Stomach (tissue), 8 donors: ENCODE measurements at regions not wholly inside any gene's neighbourhood (a gene's known extent, or its start where the extent isn't known, plus 50 kb on each side); places are given as distances from the start of the nearest gene placed in this dataset.

Experiments used
- DNase-seq, 2 donors: peaks; one replicate each; pipeline versions ENCODE4 v3.0.0 to v3.0.0-alpha.2; 2013 to 2019
- H3K27ac ChIP-seq, 5 donors: fragments of 200-600 bp in 4 of 5; sonication (generic) in 4 of 5; one replicate each; pipeline ENCODE4 v1.5.1; 2013 to 2019; ENCODE audit warnings: mild to moderate bottlenecking in 1 of 5, moderate library complexity in 1 of 5
- H3K27me3 ChIP-seq, 3 donors: fragments of 200-600 bp; sonication (generic); one replicate each; pipeline ENCODE4 v1.5.1; 2017 to 2019; ENCODE audit warnings: mixed run types in 1 of 3
- H3K36me3 ChIP-seq, 4 donors: fragments of 200-600 bp; sonication (generic); 1 replicate in 3 of 4; 2 replicates in 1 of 4; pipeline ENCODE4 v1.5.1; 2016 to 2019
- H3K4me1 ChIP-seq, 4 donors: fragments of 200-600 bp; sonication (generic); one replicate each; pipeline ENCODE4 v1.5.1; 2016 to 2019
- H3K4me3 ChIP-seq, 4 donors: fragments of 200-600 bp; sonication (generic) in 3 of 4; one replicate each; pipeline ENCODE4 v1.5.1; 2016 to 2019; ENCODE audit warnings: mild to moderate bottlenecking in 1 of 4
- H3K9me3 ChIP-seq, 4 donors: fragments of 200-600 bp; sonication (generic); one replicate each; pipeline ENCODE4 v1.5.1; 2016 to 2019
- CTCF ChIP-seq, 7 experiments: fragments of 450-650 bp in 4 of 7; fragments of 200-600 bp in 3 of 7; sonication (generic) in 3 of 7; IDR thresholded peaks; one replicate each; pipeline ENCODE4 v1.5.1; 2016 to 2019; ENCODE audit warnings: antibody characterized with exemption in 7 of 7, control low read depth in 2 of 7, mild to moderate bottlenecking in 1 of 7
- EP300 ChIP-seq: sonication (generic); formaldehyde crosslinking; IDR thresholded peaks from one replicate; pipeline ENCODE4 v1.6.1; 2017; ENCODE audit warnings: antibody characterized with exemption
- POLR2A ChIP-seq, 4 donors: fragments of 450-650 bp; IDR thresholded peaks; one replicate each; pipeline ENCODE4 v1.6.1; 2016; ENCODE audit warnings: antibody characterized with exemption in 4 of 4, control low read depth in 2 of 4, mild to moderate bottlenecking in 1 of 4, moderate library complexity in 1 of 4
- POLR2AphosphoS5 ChIP-seq, 3 donors: sonication (generic); formaldehyde crosslinking; IDR thresholded peaks; one replicate each; pipeline ENCODE4 v1.6.1; 2016; ENCODE audit warnings: antibody characterized with exemption in 3 of 3
- WGBS, 5 donors: extraction: QIAGEN DNeasy Blood & Tissue Kit in 3 of 5; methylation state at CpG; one replicate each; pipeline versions ENCODE4 v1.1.5 to v1.1.7; 2013 to 2018; 5-methylcytosine and 5-hydroxymethylcytosine counted together
- intact Hi-C: fragments of 100-400 bp; cut with DNase I; formaldehyde crosslinking; loops from one replicate; pipeline ENCODE4 v1.15.1; 2023; ENCODE audit warnings: low total_unique reads
- donor health status: healthy with polysubstance abuse.
- donor health status: Bipolar disorder and iron deficiency.
- donor health status: healthy.

DNA sequence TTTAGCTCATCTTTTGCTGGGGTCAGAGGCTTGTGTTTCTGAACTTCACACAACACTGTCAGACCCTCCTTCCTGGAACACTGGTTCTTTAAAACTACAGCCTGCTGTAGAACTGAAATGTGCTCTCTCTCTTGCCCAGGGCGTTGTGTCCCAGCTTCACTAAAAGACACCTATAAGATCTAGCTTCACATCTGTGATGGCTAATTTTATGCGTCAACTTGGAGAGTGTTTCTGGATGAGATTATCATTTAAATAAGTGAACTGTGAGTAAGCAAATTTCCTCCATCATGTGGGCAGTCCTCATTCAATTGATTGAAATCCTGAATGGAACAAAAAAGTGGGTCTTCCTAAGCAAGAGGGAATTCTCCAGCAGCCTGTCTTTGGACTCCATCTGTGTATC is 140.3 kb downstream of the OSR1 start:
- H3K27ac ChIP-seq, result no peak overlapping the region
- H3K4me1 ChIP-seq, result peaks cover 0 to 8% (median 0%) of the 10 kb centered on the region in 4 donors
- no peak for TF ChIP-seq POLR2A (IDR thresholded peaks at IDR 0.05)
- TF ChIP-seq POLR2AphosphoS5 (IDR thresholded peaks at IDR 0.05), result no peak
- TF ChIP-seq EP300, result no peak
- no peak for TF ChIP-seq CTCF (IDR thresholded peaks at IDR 0.05)
- H3K36me3 ChIP-seq, result no peaks in the 10 kb centered on the region
- H3K9me3 ChIP-seq, result no peaks in the 10 kb centered on the region
- no peak overlapping the region for H3K4me3 ChIP-seq
- no peak for DNase-seq
- 78 to 89% (median 87%) methylated on average over 2 of the region's 2 CpGs for WGBS, 5 donors
- H3K27me3 ChIP-seq, result no peaks in the 10 kb centered on the region
- intact Hi-C loops, result no loop called here

DNA sequence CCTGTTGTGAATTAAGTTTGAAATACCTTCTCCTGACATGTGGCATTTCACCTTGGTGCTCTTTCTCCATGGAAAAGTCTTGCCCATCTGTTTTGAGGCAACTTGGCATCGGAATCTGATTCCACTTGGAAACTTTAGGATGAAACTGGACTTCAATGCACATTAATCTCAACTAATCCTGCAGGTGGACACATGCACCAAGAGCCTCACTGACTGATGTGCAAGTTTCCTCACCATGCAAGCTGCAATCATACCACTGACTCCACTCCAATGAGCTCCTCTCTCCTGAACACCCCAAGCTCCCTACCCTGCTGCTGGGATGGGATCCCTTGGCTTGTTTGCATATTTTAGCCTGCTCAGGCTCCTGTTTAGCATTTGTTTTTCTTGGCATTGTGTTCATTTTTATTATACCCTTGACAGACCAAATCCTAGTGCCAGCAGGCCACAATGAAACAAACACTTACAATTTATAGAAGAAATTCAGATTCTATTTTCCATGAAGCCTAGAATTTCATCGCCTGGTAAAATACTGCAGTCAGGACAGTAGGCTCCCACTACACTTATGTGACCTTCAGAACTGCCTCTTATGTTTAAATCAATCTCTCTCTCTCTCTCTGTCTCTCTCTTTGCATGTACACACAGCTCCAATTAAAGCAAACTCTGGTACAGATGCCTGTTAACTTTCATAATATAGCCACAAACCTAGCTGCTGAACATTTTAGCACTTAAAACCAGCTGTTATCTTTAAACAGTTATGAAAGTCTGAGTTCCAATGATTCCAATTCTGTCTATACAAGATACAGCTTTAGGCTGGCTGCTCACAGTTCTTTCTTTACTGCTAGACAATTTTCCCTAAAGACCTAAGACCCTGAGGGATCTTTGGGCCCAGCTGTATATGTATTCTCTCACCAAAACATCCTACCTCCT is 141.5 kb downstream of the OSR1 start:
- Histone ChIP-seq H3K36me3 (no peaks in the 10 kb centered on the region), H3K9me3 (no peaks in the 10 kb centered on the region), H3K27me3 (no peaks in the 10 kb centered on the region), H3K4me3 (no peak overlapping the region), H3K27ac (no peak overlapping the region), H3K4me1 (peaks cover 0 to 8% (median 0%) of the 10 kb centered on the region in 4 donors)
- TF ChIP-seq POLR2AphosphoS5 (IDR thresholded peaks at IDR 0.05), result no peak
- TF ChIP-seq EP300, result no peak
- TF ChIP-seq POLR2A (IDR thresholded peaks at IDR 0.05), result no peak
- no peak for TF ChIP-seq CTCF (IDR thresholded peaks at IDR 0.05)
- intact Hi-C loops, result no loop called here
- 71 to 92% (median 86%) methylated on average over 2 of the region's 2 CpGs for WGBS, 5 donors
- no peak for DNase-seq

DNA sequence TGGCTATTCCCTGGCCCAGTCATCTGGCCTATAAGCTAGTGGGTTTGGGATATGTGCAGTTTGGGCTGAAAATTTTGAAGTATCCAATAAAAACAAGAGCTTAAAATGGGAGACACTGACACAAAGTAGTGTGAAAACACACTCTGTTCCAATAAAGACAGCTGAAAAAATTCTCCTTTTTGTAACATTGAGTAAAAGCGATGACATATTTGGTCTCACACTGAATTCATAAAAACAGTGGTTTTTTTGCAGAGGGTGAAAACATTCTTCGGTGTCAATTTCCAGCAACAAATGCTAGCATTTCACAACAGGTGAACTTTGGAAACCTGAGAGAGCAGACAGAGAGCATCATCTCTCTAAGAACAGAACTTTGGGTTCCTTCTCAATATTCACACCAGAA is 142.2 kb downstream of the OSR1 start:
- intact Hi-C loops, result no loop called here
- H3K27ac ChIP-seq, result no peak overlapping the region
- no peaks in the 10 kb centered on the region for H3K9me3 ChIP-seq
- no peak for DNase-seq
- no peaks in the 10 kb centered on the region for H3K27me3 ChIP-seq
- H3K4me3 ChIP-seq, result no peak overlapping the region
- peaks cover 0 to 8% (median 0%) of the 10 kb centered on the region in 4 donors for H3K4me1 ChIP-seq
- WGBS, 5 donors, result 93 to 98% (median 97%) methylated on average over 2 of the region's 2 CpGs
- H3K36me3 ChIP-seq, result no peaks in the 10 kb centered on the region
- TF ChIP-seq POLR2AphosphoS5 (IDR thresholded peaks at IDR 0.05) (no peak), CTCF (IDR thresholded peaks at IDR 0.05) (no peak), POLR2A (IDR thresholded peaks at IDR 0.05) (no peak), EP300 (no peak)

DNA sequence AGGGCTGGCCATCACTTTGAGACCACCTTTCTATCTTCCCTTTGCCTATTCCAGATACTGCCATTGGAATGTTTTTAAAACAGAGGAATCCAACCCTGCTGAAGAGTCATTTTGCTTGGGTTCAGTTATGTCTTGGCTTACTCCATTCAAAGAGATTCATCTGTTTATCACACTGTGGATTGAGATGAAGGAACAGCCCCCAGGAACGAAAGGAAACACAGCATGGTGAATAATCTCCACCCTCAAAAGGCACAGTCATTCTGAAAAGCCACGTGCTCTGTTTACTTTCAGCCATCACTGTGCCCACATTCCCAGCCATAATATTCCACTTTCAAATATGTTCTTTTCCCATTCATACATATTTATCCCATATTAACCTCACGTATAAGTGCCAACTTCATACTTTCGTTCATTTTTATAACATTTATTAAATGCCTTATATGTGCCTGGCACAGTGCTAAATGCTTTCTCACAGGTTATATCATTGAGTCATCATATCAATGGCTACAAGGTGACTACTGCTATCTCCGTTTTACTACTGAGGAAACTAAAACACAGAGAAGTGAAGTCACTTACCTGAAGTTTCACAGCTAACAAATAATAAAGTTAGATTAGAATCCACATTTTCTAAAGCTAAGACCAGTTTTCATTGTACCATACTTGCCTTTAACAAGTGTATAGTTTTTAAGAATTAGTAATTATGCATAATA is 143.6 kb downstream of the OSR1 start:
- Histone ChIP-seq H3K27me3 (no peaks in the 10 kb centered on the region), H3K4me3 (no peak overlapping the region), H3K27ac (no peak overlapping the region), H3K4me1 (peaks cover 0 to 8% (median 0%) of the 10 kb centered on the region in 4 donors), H3K36me3 (no peaks in the 10 kb centered on the region), H3K9me3 (no peaks in the 10 kb centered on the region)
- DNase-seq, result no peak
- WGBS, 5 donors, result 65 to 77% (median 71%) methylated on average over 5 of the region's 5 CpGs
- intact Hi-C loops, result no loop called here
- TF ChIP-seq POLR2AphosphoS5 (IDR thresholded peaks at IDR 0.05), result no peak
- TF ChIP-seq EP300, result no peak
